22Rv1 (cell line): ENCODE measurements at regions not wholly inside any gene's neighbourhood (a gene's known extent, or its start where the extent isn't known, plus 50 kb on each side); places are given as distances from the start of the nearest gene placed in this dataset.

Experiments
- H3K27ac ChIP-seq: fragments of 450-650 bp; 2 replicates; pipeline ENCODE4 v1.5.1; 2017
- CTCF ChIP-seq: fragments of 450-650 bp; IDR thresholded peaks from 2 replicates; pipeline ENCODE4 v1.5.1; 2017; ENCODE audit warnings: mild to moderate bottlenecking
- ZFX ChIP-seq: fragments of 450-650 bp; IDR thresholded peaks from 2 replicates; pipeline ENCODE4 v1.6.1; 2017; ENCODE audit warnings: antibody characterized with exemption, borderline replicate concordance

- no peak overlapping the region for H3K27ac ChIP-seq
- TF ChIP-seq CTCF: no peak
- no peak for TF ChIP-seq ZFX
These were observed 64.6 kb upstream of the ARNT2 start for GRCh38 chr15:80339601-80340000.

- no peak overlapping the region for H3K27ac ChIP-seq
- no peak for TF ChIP-seq ZFX
- no peak for TF ChIP-seq CTCF
These were observed 62.0 kb upstream of the ARNT2 start for GRCh38 chr15:80342148-80342547.

- no peak for TF ChIP-seq CTCF
- no peak for TF ChIP-seq ZFX
These were observed 60.6 kb upstream of the ARNT2 start for GRCh38 chr15:80343554-80343992.

GRCh38 chr15:80350941-80351610 is 53.1 kb upstream of the ARNT2 start:
- no peak overlapping the region for H3K27ac ChIP-seq
- TF ChIP-seq CTCF (no peak), ZFX (no peak)

More at GRCh38 chr15:80343554-80343992, 60.6 kb upstream of the ARNT2 start:
- H3K27ac ChIP-seq: no peak overlapping the region
